Stimulated activated CD4-positive, alpha-beta T cell treated with anti-CD3 and anti-CD28 coated beads, Interleukin-1b, Interleukin-23, amount 100 ng/mL, for 48 hours (primary cell): ENCODE measurements at regions not wholly inside any gene's neighbourhood (a gene's known extent, or its start where the extent isn't known, plus 50 kb on each side); places are given as distances from the start of the nearest gene placed in this dataset.
"Not testable (repeated sequence)": the region's sequence is repeated elsewhere in the genome, so short reads cannot be mapped to it uniquely, and the experiment has no call there.

Source experiments
- DNase-seq: peaks from one replicate; pipeline ENCODE4 v3.0.0-alpha.2; 2020

DNA sequence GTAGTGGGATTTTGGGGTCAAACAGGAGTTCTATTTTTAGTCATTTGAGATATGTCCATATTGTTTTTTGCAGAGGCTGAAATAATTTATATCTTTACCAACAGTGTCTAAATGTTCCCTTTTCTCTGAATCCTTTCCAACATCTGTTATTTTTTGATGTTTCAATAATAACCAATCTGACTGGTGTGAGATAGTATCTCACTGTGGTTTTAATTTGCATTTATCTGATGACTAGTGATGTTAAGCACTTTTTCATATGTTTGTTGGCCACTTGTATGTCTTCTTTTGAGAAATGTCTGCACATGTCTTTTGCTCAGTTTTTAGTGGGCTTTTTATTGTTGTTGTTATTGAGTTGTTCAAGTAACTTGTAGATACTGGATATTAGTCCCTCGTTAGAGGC, 1325.0 kb downstream of the BRINP3 start:
- DNase-seq, result no peak

DNA sequence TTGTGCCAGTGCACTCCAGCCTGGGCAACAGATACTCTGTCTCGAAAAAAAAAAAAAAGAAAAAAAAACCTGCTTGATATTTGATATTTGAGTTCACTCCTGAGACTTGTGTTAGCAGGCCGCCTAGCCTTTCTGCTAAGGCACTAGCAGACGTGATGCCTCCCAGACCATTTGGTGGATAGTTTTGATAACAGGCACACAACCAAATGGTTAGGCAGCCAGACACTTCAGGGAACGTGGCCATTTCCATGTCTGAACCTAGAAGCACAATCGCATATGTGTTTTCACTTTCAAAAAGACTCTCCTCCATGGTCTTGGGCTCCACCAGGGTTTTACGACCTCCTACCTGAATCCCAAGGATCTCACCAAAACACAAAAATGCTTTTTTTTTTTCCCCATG, 1319.5 kb downstream of the BRINP3 start:
- DNase-seq, result no peak

DNA sequence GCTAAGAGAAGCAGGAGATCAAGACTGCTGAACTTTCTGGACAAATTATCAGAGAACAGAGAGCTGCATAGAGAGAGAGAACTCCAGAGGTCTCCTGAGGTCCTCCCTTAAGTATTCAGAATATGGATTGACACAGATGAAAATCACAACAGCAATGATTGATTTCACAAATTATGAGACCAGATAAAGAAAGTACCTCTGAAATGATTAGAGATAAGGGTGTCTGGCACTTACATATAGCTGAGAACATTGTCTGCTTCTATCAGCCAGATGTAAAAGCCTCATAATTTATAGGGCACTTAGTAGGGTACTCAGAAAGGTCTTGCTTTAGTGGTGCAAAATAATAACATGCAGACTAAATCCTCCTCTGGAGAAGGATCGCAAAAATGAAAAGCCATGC, 1301.8 kb downstream of the BRINP3 start:
- no peak for DNase-seq

DNA sequence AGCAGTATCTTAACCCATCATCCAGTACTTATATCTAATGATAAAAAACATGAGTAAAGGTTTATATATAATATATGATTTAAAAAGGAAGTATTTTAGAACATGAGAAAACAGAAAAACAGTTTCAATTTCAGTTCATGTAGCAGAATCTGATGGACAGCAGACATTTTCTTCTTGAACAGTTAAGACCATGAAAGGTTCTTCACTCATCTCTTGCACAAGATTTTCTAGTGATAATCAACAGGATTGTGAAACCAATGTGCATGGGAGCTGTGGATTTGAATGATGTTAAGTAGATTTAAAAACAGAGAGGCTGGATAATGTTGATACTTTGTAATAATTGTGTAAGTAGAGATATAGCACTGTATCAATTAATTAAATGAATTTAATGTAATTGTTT, 1297.6 kb downstream of the BRINP3 start:
- DNase-seq, result no peak

DNA sequence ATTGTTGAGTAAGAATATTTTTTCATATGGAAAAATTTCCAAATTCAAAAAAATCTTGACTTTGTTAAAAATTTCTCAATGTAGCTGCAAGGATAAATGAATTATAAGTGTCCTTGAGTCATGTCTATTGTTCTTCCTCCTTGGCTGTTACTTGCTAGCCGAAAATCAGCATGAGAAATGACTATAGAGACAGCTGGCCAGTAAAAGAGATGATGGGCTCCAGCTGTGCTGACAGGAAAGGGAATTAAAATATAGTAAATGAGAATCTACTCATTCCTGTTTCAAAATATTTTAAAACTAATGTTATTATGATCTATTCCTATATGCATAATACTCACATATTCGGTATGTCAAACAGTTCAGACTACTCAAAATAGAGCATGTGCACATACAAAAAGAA, 1292.6 kb downstream of the BRINP3 start:
- no peak for DNase-seq

DNA sequence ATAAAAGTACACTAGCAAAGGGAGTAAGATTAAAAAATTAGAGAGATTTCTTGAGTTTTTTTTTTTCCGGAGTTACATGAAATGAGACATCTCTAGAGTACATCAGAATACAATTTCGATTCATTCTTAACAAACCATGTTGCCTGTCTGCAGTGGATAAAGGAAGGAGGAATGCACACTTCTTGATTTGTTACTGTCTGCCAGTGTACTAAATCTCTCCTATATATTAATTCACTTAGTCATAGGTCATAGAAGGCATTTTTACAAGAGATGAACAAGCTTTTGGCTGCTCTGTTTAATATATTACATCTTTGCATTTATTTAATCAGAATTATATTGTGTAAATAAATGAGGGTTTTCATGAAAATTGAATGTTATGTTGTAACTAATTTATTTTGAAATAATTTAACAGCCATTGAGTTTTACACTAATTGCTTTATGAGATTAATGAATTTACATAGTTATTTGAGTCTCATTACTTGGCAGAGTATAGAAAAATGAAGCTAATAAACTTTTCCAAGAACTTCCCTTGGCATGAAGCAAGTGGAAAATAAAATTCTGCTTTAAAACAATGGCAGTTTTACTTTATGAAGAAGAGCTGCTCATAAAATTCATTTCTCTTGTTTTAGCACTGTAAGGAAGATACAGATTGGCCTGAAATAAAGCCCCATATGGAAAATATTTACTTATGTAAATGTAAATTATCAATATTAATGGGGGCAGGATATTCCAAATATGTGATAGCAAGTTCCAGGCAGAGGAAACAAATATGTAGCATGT, 1284.7 kb downstream of the BRINP3 start:
- DNase-seq, result no peak

DNA sequence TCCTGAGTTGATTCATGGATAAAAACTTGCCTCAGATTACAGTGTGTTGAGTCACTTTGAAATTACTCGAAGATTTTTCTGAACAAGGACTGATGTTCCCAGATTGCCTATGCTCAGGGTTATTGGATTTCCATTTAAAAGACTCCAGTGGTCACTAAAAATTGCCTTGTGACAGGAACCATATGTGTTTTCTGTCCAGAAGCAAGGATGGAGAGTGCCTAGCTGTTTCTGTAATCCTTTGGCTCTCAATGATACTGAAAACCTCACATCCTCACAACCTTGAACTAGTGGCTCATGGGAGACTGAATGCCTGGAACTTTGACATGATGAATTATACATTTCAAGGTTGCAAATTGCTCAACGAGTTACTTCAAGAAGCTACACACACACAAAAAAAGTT, 1271.8 kb downstream of the BRINP3 start:
- DNase-seq, result no peak

DNA sequence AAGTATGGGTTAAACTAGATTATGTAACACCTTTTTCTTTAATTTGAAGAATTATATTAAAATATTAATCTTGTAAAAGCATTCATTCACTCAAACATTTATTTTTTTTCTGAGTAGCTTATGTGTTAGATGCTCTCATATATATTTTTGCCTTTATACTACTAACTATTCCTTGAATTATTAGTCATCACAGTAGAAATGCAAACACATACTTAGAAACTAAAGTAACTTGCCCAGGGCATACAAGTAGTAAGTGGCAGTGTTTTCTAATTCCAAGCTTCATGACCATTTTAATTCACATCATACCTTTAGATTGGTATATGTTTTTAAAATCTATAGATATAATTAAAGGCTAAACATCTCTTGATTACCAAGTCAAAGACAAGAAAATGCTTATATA, 1271.0 kb downstream of the BRINP3 start:
- no peak for DNase-seq

DNA sequence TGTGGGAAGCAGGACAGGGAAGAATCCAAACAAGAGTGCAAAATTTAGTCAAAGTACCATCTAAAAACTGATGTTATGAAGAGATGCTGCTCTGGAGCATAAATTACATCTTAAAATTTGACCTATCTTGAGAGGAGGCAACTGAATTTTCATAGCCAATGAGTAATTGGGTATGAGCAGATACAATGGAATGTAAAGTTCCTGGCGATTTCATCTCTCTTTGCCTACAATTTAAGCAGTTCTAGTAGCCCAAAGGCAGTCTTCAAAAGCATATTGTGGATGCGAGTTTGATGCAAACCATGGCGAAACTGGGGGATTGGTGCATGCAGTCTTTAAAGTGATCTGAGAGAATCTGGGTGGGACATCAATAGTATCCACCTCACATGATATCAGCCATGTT, 1265.9 kb downstream of the BRINP3 start:
- no peak for DNase-seq

DNA sequence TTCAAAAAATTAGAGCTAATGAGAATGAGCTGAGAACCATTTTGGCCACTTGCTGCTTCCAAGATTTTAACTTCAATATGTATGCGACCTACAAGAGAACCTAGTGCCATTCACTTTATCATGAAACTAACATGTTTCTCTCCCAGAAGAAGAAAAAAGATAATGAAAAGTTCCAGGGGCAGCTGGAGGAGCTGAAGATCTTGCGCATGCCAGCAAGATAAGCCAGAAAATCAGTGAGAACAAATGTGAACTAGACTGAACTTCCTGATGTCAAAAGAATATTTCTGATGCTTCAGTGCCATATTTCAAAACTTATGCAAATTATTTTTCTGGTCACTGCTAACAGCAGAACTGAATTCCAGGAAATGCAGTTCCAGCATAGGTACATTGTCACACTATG, 1265.1 kb downstream of the BRINP3 start:
- DNase-seq, result no peak

DNA sequence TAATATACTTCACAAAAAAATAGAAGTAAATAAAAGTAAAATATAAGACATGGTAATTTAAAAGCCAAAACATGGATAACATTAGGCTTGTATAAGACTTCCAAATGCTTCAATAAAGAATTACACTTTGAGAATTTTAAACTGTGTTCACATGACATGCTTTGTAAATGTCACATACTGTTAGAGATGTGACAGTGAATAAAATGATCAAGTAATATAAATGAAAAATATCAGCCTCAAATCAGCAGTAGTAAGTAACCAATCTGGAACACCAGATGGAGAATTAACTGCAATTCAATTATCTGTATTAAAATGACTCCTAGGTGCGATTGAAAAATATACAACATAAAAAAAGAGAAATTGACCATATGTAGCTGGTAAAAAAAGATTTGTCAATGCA, 1260.8 kb downstream of the BRINP3 start:
- DNase-seq, result no peak

DNA sequence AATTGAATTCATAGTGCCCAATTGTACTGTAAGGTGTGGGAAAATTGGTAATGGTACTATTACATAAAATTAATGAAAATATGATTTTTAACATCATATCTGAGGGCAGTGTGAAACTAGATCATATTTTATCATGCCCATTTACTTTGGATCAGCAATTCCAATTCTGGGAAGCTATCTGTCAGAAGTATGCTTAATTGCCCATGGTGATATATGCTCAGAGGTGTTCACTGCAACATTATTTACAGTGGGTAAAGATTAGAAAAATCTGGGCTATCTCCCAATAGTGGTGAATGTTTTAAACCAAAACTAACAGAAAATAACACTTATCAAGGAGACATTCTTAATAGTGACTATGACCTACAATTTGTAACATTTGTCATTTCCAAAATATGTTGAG, 1260.0 kb downstream of the BRINP3 start:
- no peak for DNase-seq

DNA sequence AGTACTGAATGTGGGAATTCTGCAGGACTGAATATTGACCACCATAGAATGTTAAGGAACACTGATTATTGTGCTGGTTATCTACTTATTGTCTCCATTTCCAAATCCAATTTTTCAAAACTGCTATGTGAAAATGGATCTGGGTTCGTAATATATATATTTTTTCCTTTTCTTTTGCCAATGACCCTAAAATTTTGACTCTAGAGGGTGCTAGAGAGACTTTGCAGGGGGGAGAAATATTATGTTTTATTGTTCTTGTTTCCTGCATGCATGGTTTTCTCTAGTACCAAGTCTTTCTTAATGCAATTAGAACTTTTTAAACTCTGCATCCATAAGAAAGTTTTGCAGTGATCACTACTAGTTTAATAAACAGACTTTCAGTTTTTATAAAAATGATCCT, 1256.9 kb downstream of the BRINP3 start:
- DNase-seq, result no peak

DNA sequence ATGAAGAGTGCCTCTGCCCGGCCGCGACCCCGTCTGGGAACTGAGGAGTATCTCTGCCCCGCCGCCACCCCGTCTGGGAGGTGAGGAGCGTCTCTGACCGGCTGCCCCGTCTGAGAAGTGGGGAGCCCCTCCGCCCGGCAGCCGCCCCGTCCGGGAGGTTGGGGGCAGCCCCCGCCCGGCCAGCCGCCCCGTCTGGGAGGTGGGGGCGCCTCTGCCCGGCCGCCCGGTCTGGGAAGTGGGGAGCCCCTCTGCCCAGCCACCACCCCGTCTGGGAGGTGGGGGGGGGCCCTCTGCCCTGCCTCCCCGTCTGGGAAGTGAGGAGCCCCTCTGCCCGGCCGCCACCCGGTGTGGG, 1251.9 kb downstream of the BRINP3 start:
- not testable (repeated sequence) for DNase-seq

DNA sequence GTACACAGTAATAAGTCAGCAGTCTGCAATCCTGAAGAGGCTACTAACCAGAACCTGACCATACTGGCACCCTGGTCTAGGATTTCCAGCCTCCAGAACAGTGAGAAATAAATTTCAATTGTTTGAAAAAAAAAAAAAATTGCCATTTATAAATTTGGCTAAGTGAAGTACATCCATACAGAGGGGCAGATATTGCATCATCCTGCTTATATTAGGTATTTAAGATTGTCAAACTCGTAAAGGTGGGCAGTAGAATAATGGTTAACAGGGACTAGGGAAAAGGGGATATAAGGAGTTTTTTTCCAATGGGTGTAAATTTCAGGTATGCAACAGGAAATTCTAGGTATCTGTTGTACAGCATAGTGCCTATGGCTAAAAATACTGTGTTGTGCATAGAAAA, 1250.9 kb downstream of the BRINP3 start:
- no peak for DNase-seq

DNA sequence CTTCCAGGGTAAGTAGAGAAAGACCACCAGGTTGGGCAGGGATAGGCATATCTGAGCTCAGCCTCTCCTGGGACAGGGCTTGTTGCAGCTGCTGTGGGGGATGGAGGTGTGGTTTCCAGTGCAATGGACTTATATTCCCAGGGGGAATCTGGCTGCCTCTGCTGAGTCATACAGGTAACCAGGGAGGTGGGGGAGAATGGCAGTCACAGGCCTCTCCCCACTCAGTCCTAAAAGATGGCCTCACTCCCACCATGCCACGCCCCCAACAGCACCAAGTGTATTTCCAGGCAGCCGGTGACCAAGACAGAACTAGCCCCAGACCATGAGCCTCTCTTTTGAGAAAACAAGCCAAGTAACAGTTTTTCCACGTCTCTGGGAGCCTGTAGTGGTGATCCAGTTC, 1240.7 kb downstream of the BRINP3 start:
- DNase-seq, result no peak

DNA sequence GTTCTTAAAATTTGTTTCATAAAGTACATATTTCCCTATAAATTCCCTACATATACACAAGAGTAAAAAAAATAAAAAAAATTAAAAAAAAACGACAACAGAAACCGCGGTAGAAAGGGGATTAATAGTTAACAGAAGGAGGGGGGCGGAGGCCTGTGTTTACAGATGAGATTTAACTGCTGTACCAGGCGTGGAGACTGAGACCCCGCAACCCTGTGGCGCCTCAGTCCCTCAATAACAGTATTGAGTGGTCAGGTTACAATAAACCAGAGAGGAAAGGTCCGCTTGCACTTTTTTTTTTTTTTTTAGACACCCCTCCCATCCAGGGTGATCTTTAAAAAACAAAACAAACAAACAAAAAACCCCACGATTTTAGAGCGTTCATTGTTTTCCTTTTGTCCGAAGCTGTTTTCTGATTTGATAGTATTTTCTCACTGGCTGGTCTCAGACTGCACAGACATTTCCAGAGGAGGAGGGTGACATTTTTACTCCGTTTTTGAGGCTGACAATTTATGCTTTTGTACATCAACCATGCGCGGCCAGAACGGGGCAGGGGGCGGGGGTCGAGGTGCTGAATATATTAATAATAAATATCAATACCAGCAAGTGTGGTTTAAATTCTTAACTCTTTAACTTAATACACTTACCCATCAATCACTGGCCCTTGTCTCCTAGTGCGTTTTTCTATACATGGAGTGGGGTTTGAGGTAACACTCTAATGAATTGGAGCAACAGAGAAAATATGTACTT, 1223.9 kb downstream of the BRINP3 start:
- DNase-seq, result no peak

DNA sequence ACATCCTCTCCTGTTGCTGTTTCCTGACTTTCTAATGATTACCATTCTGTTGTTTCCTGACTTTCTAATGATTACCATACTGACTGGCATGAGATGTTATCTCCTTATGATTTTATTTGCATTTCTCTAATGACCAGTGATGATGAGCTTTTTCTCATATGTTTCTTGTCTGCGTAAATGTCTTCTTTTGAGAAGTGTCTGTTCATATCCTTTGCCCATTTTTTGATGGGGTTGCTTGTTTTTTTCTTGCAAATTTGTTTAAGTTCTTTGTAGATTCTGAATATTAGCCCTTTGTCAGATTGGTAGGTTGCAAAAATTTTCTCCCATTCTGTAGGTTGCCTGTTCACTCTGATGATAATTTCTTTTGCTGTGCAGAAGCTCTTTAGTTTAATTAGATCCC, 1216.5 kb downstream of the BRINP3 start:
- not testable (repeated sequence) for DNase-seq

DNA sequence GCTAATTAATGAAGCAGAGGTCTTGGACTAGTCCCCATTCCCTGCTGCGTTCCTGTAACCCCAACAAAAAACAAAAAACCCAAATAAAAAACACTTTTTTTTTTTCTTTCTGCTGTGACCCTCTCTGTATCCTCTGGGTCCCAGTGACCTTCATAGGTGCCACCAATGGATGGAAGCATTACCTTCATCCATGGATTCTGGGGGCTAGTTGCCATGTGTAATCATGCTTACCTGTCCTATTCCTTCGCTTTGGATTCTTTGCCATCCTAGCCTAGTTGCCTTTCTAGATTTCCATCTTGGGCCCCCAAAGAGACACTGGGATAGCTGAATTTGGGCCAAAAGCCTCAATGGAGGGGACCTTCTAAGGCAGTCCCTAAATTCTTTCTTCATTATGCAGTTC, 1208.7 kb downstream of the BRINP3 start:
- no peak for DNase-seq

DNA sequence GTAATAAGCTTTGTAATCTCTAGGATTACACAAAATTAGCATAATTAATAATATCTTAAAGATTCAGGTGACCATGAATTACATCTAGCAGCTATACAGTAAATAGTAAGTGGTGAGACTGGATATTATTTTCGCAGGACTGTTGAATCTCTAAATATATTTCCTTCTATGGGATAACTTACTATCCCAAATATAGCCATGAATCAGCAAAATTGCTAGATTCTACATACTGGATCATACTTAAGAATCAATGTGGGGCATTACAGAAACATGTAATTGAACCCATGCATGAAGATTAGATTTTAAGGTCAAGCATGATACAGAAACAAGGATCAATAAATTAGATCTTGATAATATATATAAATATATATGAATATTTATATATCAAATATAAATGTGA, 1203.4 kb downstream of the BRINP3 start:
- no peak for DNase-seq

DNA sequence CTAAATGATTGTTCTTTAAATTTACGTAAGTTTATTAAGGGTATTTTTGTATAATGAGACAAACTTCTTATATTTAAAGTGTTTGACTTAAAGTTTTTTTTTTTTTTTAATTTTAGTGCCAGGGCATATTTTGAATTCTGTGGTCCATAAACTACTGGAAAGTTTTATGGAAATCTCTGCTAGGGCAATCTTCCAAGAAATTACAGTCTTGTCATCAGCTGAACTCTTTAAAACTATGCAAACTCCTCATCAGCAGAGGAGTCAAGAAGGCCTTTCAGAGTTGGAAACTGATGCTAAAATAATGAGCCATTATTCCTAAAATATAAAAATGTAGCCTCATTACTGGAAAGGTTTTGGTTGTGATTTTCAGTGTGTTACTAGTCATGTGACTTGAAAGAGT, 1201.9 kb downstream of the BRINP3 start:
- DNase-seq, result no peak

DNA sequence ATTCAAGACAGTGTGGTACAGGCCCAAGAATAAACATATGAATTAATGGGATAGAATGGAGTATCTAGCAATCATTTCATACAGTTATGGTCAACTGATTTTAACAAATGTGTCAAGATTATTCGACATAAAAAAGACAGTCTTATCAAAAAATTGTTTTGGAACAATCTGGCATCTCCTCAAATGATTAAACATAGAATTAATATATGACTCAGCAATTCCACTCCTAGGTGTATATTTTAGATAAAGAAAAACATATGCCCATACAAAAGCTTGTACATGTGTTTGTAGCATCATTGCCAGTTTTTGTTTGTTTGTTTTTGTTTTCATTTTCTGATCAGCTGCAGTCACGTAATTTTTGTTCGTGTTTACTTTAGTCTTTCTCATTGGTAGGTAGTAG, 1188.3 kb downstream of the BRINP3 start:
- DNase-seq, result no peak

DNA sequence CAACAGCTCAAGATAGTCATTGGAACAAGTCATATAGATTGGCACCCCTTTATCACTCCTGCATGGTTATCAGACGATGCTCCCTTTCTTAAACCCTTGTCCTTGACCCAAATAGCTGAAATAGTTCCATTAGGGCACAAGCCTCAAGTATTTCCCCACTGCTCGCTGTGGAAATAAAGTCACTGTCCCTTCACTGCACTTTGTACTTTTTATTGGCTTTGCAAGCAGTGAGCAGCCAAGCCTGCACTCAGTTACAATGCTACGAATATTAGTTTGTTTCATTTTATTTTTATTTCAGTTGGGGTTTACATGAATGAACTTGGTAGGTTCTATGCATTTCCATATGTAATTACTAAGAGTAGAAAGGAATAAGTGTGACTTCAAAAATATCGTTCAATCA, 1176.4 kb downstream of the BRINP3 start:
- no peak for DNase-seq

DNA sequence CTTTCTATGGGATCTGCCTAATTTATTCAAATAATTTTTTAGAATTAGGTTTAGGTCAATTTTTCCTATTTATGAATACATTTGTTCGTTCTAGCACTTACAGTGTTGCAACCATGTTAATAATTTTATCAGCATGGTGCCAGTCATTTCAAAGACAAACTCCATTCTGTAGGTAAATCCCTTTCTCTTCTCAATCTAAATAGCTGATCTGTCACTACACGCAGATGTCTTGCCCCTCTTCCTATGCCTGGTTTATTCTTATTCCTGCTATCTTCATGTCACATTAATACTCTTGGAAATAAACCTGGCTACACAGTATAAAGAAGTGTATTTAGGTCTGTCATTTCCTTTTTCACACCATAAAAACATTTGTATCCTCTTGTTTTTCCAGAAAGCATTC, 1172.4 kb downstream of the BRINP3 start:
- DNase-seq, result no peak

DNA sequence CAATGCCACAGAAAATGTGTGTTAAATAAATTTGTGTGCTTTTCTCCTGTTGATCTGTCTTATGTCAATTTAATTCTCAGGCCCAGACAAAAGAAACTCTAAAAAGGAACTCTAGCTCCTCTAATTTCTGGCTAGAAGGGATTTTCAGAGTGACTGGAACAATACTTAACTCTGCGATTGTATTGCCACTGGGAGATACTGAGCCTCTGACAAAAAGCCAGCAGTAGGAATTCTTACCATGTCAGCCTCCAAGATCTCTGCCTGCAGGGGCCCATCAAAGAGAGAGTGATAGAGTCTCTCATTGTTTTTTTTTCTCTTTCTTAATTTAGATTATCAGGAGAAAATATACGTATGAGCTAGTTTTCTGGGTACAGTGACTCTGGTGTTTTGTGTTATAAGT, 1165.7 kb downstream of the BRINP3 start:
- no peak for DNase-seq
